GM23248 (cell line): ENCODE measurements at regions not wholly inside any gene's neighbourhood (a gene's known extent, or its start where the extent isn't known, plus 50 kb on each side); places are given as distances from the start of the nearest gene placed in this dataset.

ENCODE experiments used
- DNase-seq: peaks from one replicate; pipeline ENCODE4 v3.0.0-alpha.2; 2015
- H2AFZ ChIP-seq: fragments of 200-600 bp; sonication (generic); 2 replicates; pipeline ENCODE4 v1.6.1; 2016; ENCODE audit warnings: antibody characterized with exemption
- H3F3A ChIP-seq: fragments of 200-600 bp; sonication (generic); 2 replicates; pipeline ENCODE4 v1.6.1; 2016; ENCODE audit warnings: mild to moderate bottlenecking, antibody characterized with exemption, mixed run types; ENCODE audit not compliant: insufficient read depth
- H3K27ac ChIP-seq: fragments of 200-600 bp; sonication (generic); 2 replicates; pipeline ENCODE4 v1.5.1; 2016; ENCODE audit warnings: mild to moderate bottlenecking
- H3K27me3 ChIP-seq: fragments of 200-600 bp; sonication (generic); replicated peaks from 2 replicates; pipeline ENCODE4 v1.6.1; 2016; ENCODE audit warnings: mild to moderate bottlenecking; ENCODE audit not compliant: insufficient read depth
- H3K36me3 ChIP-seq: fragments of 200-600 bp; sonication (generic); 2 replicates; pipeline ENCODE4 v1.6.1; 2016; ENCODE audit warnings: low read depth, mild to moderate bottlenecking
- H3K4me1 ChIP-seq: fragments of 200-600 bp; sonication (generic); 2 replicates; pipeline ENCODE4 v1.6.1; 2016; ENCODE audit warnings: mild to moderate bottlenecking; ENCODE audit not compliant: insufficient read depth
- H3K4me2 ChIP-seq: fragments of 200-600 bp; sonication (generic); one replicate; pipeline ENCODE4 v1.6.1; 2016; ENCODE audit warnings: mild to moderate bottlenecking; ENCODE audit not compliant: unreplicated experiment
- H3K4me3 ChIP-seq: fragments of 200-600 bp; sonication (generic); 2 replicates; pipeline ENCODE4 v1.5.1; 2016; ENCODE audit warnings: mild to moderate bottlenecking
- H3K79me2 ChIP-seq: fragments of 200-600 bp; sonication (generic); 2 replicates; pipeline ENCODE4 v1.6.1; 2016; ENCODE audit warnings: mild to moderate bottlenecking; ENCODE audit not compliant: insufficient read depth
- H3K9ac ChIP-seq: fragments of 200-600 bp; sonication (generic); 2 replicates; pipeline ENCODE4 v1.6.1; 2016; ENCODE audit warnings: mild to moderate bottlenecking
- H3K9me2 ChIP-seq: fragments of 200-600 bp; sonication (generic); 2 replicates; pipeline ENCODE4 v1.6.1; 2016; ENCODE audit warnings: mixed run types, mild to moderate bottlenecking, moderate library complexity; ENCODE audit not compliant: insufficient read depth
- H3K9me3 ChIP-seq: fragments of 200-600 bp; sonication (generic); one replicate; pipeline ENCODE4 v1.6.1; 2017; ENCODE audit warnings: low read depth
- H4K20me1 ChIP-seq: fragments of 200-600 bp; sonication (generic); 2 replicates; pipeline ENCODE4 v1.6.0; 2016; ENCODE audit not compliant: insufficient read depth
- EZH2 ChIP-seq: fragments of 200-600 bp; sonication (generic); IDR thresholded peaks from 2 replicates; pipeline ENCODE4 v1.6.1; 2018; ENCODE audit warnings: antibody characterized with exemption, mild to moderate bottlenecking; ENCODE audit not compliant: insufficient read depth, poor library complexity, severe bottlenecking
- EZH2phosphoT487 ChIP-seq: fragments of 200-600 bp; sonication (generic); IDR thresholded peaks from 2 replicates; pipeline ENCODE4 v1.6.1; 2018; ENCODE audit warnings: antibody characterized with exemption, moderate library complexity, mild to moderate bottlenecking, low read depth; ENCODE audit not compliant: insufficient read depth
- WGBS, 2 experiments: methylation state at CpG; one replicate each; pipeline ENCODE4 v1.1.6; 2015 to 2017; ENCODE audit warnings: low lambda C conversion rate in 2 of 2, low coverage in 1 of 2; ENCODE audit errors: missing lambda C conversion rate in 2 of 2; 5-methylcytosine and 5-hydroxymethylcytosine counted together
- in situ Hi-C: fragments of 300-500 bp; cut with MboI; formaldehyde crosslinking; loops from 2 replicates; pipeline ENCODE4 v1.15.0; 2020

GRCh38 chr14:40911141-40911540 is 695.5 kb upstream of the LRFN5 start:
- H3K27me3 ChIP-seq = no peaks in the 10 kb centered on the region
- in situ Hi-C loops = no loop called here
- TF ChIP-seq EZH2phosphoT487 = no peak
- no peak for TF ChIP-seq EZH2

GRCh38 chr14:40909906-40910305 is 696.8 kb upstream of the LRFN5 start:
- DNase-seq = no peak
- Histone ChIP-seq H3K9me2 (no peaks in the 10 kb centered on the region), H3K4me2 (no peak overlapping the region), H2AFZ (no peak overlapping the region), H3K9ac (no peak overlapping the region), H3K9me3 (no peaks in the 10 kb centered on the region), H3K36me3 (no peaks in the 10 kb centered on the region), H3K27me3 (no peaks in the 10 kb centered on the region), H4K20me1 (no peaks in the 10 kb centered on the region), H3K79me2 (no peaks in the 10 kb centered on the region), H3K4me1 (no peaks in the 10 kb centered on the region), H3K27ac (no peak overlapping the region), H3F3A (no peaks in the 10 kb centered on the region), H3K4me3 (no peak overlapping the region)
- WGBS, 2 experiments = 0% methylated on average over 2 of the region's 2 CpGs
- TF ChIP-seq EZH2 (no peak), EZH2phosphoT487 (no peak)
- in situ Hi-C loops = no loop called here

More at GRCh38 chr14:40911141-40911540, 695.5 kb upstream of the LRFN5 start:
- Histone ChIP-seq H3K4me1 (no peaks in the 10 kb centered on the region), H3K36me3 (no peaks in the 10 kb centered on the region), H3K9me2 (no peaks in the 10 kb centered on the region), H3K4me3 (no peak overlapping the region), H4K20me1 (no peaks in the 10 kb centered on the region), H3K9ac (no peak overlapping the region), H2AFZ (no peak overlapping the region), H3K79me2 (no peaks in the 10 kb centered on the region), H3K9me3 (no peaks in the 10 kb centered on the region), H3K27ac (no peak overlapping the region), H3K4me2 (no peak overlapping the region), H3F3A (no peaks in the 10 kb centered on the region)
- DNase-seq = no peak
- WGBS, 2 experiments = 64 to 72% methylated on average over 4 of the region's 4 CpGs

- H4K20me1 ChIP-seq = no peaks in the 10 kb centered on the region
- in situ Hi-C loops = no loop called here
- H3K4me3 ChIP-seq = no peak overlapping the region
- H3K9me2 ChIP-seq = no peaks in the 10 kb centered on the region
- H3F3A ChIP-seq = no peaks in the 10 kb centered on the region
- no peaks in the 10 kb centered on the region for H3K79me2 ChIP-seq
- H3K4me2 ChIP-seq = no peak overlapping the region
- TF ChIP-seq EZH2phosphoT487 = no peak
- no peak for TF ChIP-seq EZH2
- DNase-seq = no peak
- no peaks in the 10 kb centered on the region for H3K9me3 ChIP-seq
- no peak overlapping the region for H3K9ac ChIP-seq
- H2AFZ ChIP-seq = no peak overlapping the region
- H3K4me1 ChIP-seq = no peaks in the 10 kb centered on the region
- no peaks in the 10 kb centered on the region for H3K27me3 ChIP-seq
- H3K36me3 ChIP-seq = no peaks in the 10 kb centered on the region
- H3K27ac ChIP-seq = no peak overlapping the region
Observed at GRCh38 chr14:40903709-40904108, 703.0 kb upstream of the LRFN5 start.

- Histone ChIP-seq H3K4me3 (no peak overlapping the region), H3F3A (no peaks in the 10 kb centered on the region), H3K27me3 (no peaks in the 10 kb centered on the region), H3K9me3 (no peaks in the 10 kb centered on the region), H3K27ac (no peak overlapping the region), H3K79me2 (no peaks in the 10 kb centered on the region), H2AFZ (no peak overlapping the region), H3K36me3 (no peaks in the 10 kb centered on the region), H3K4me2 (no peak overlapping the region), H3K4me1 (no peaks in the 10 kb centered on the region), H3K9ac (no peak overlapping the region), H3K9me2 (no peaks in the 10 kb centered on the region), H4K20me1 (no peaks in the 10 kb centered on the region)
- no peak for DNase-seq
- in situ Hi-C loops = no loop called here
- TF ChIP-seq EZH2phosphoT487 (no peak), EZH2 (no peak)
- 0 to 11% methylated on average over 2 of the region's 2 CpGs for WGBS, 2 experiments
Observed at GRCh38 chr14:40899435-40899834, 707.2 kb upstream of the LRFN5 start.

GRCh38 chr14:40894846-40895245 is 711.8 kb upstream of the LRFN5 start:
- Histone ChIP-seq H3K79me2 (no peaks in the 10 kb centered on the region), H4K20me1 (no peaks in the 10 kb centered on the region), H3F3A (no peaks in the 10 kb centered on the region), H3K27me3 (no peaks in the 10 kb centered on the region), H3K27ac (no peak overlapping the region), H3K36me3 (no peaks in the 10 kb centered on the region), H3K9ac (no peak overlapping the region), H3K4me3 (no peak overlapping the region), H2AFZ (no peak overlapping the region), H3K4me1 (no peaks in the 10 kb centered on the region), H3K9me2 (no peaks in the 10 kb centered on the region), H3K4me2 (no peak overlapping the region), H3K9me3 (no peaks in the 10 kb centered on the region)
- no peak for TF ChIP-seq EZH2phosphoT487
- TF ChIP-seq EZH2 = no peak
- DNase-seq = no peak
- in situ Hi-C loops = no loop called here
- WGBS, 2 experiments = 17 to 29% methylated on average over 2 of the region's 2 CpGs
